ENCODE measurements at regions not wholly inside any gene's neighbourhood (a gene's known extent, or its start where the extent isn't known, plus 50 kb on each side); places are given as distances from the start of the nearest gene placed in this dataset.

DNA sequence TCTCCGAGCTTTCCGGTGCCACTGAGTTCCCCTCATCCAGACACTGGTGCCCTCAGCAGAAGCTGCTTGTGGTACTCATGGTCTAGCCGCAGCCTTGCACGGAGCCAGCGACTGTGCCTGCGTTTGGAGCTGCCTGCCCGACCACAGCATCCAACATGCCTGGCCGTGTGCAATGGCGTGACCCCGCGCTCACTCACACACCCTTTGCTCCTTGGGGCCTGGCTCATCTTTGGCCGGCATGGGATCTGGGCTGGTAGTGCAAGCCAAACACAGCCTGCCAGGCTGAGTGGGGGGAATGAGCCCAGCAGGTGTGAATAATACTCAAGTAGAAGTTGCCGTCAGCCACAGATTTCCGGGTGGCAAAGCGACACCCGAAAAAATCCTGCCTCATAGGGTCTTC, 1178.7 kb upstream of the GBE1 start:
- ATAC-seq (no peak), DNase-seq (no peak)

DNA sequence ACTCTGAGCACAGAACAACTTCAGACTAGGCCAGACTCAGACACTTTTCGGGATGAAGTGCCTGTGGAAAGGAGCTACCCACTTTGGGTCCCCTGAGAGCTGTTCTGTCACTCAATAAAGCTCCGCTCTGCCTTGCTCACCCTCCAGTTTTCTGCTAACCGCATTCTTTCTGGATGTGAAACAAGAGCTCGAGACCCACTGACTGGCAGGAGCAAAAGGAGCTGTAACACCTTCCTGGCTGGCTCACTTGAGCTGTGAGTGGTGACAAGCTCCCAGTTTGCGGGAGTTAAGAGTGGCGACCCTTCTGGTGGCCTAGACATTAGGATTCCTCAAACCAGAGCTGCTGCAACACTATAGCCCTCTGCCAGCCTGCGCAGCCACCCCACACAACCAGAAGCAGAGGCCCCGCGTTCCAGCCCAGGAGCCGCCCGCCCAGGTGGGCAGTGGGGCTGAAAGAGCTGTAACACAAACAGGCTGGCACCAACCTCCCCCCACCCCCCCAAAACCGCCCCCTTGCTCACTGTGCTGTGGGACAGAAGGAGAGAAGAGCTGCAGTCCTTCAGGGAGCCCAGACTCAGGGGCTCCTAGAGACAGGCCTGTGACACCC, 1178.1 kb upstream of the GBE1 start:
- ATAC-seq, result no peak
- no peak for DNase-seq

DNA sequence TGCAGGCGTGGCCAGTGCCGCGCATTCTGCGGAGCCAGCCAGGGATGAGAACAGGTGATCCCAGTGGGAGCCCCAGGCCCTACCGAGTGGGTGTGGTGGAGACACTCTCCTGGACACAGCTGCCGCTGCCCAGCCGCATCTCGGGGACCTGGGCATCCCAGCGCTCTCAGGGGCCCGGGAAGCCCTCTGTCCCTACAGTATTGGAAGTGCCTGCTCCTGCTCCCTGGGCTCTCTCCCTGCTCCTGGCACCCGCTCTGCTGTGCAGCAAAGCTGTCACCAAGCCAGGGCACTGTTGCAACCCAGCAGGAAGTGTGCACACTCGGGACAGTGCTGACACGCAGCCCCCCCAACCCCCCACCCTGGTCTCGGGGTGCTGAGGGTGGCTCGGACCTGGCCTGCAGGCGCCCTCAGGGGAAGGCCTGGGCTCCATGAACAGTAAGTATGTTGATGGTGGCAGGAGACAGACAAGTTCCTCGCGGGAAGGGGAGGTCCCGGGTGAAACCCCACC, 1177.4 kb upstream of the GBE1 start:
- DNase-seq, result no peak
- ATAC-seq, result peak; percentile 23

- DNase-seq (no peak), ATAC-seq (no peak)
Observed at GRCh38 chr3:82927309-82928253, 1166.1 kb upstream of the GBE1 start.

GRCh38 chr3:82891028-82891427, 1129.6 kb upstream of the GBE1 start:
- DNase-seq (no peak), ATAC-seq (no peak)

DNA sequence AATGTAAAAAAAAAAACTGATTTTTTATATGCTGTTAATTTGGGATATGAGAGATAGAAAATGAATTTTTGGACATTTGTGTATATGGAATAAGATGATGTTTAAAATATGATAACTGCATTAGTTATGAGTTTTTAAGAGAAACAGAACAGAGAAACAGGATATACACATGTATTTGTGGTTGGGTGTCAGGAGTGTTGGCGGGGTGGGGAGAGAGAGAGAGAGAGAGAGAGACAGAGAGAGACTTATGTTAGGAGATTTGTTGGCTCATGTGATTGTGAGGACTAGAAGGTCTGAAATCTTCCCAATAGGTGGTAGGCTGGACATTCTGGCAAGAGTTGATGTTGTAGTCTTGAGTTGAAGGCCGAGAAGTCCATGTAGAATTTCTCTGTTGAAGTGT, 1121.6 kb upstream of the GBE1 start:
- DNase-seq (no peak), ATAC-seq (no peak)

- ATAC-seq (no peak), DNase-seq (no peak)
Observed at GRCh38 chr3:82875401-82875800, 1114.0 kb upstream of the GBE1 start.

- no peak for DNase-seq
- ATAC-seq, result no peak
Observed at GRCh38 chr3:82839871-82840270, 1078.4 kb upstream of the GBE1 start.

GRCh38 chr3:82834098-82834497, 1072.7 kb upstream of the GBE1 start:
- ATAC-seq (no peak), DNase-seq (no peak)

DNA sequence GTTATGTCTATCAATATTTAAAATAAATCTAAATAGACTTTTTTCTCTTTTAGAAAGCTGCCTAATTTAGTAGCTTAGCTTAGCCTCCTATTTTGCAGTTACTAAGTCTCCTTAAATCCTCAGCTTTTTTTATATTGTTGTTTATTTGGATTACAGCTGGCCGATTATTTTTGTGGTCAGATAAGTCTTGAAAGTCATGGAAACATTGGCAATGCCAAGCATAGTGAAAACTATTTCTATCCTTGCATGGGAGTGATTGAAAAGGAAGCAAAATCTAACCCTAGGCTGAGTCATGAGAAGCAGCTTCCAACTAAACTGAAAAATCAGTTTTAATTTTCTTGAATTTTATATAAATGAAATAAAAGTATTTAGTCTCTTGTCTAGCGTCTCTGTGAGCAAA, 1063.0 kb upstream of the GBE1 start:
- no peak for DNase-seq
- no peak for ATAC-seq

GRCh38 chr3:82816086-82816485, 1054.6 kb upstream of the GBE1 start:
- DNase-seq (no peak), ATAC-seq (no peak)

DNA sequence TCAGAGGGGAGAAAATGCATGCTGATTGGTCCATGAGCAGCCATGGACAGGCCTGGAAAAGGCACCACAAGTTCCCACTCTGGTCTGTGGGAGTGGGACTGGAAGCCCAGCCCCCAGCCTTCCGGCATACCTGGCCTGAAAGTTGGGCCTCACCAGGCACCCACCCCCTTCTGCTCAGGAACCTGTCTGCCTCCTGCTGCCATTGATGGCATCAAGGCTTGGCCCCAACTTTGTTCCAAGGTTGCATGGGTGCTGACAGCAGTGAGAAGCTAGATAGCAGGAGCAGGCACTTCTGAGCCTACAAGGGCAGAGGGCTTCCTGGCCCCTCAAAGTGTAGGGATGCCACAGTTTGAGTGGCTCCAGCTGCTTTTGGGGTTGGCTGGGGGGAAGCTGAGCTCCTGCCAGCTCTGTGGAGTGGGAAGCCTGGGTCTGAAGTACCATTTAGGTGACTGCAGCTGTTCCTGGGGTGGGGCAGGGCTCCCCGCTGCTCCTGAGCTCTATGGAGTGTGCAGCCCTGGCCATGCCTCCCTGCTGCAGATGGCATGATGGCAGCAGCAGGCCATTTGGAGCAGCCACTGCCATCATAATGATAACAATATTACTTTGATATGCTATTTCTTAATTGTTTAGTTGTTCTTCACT, 1054.1 kb upstream of the GBE1 start:
- DNase-seq (no peak), ATAC-seq (no peak)

DNA sequence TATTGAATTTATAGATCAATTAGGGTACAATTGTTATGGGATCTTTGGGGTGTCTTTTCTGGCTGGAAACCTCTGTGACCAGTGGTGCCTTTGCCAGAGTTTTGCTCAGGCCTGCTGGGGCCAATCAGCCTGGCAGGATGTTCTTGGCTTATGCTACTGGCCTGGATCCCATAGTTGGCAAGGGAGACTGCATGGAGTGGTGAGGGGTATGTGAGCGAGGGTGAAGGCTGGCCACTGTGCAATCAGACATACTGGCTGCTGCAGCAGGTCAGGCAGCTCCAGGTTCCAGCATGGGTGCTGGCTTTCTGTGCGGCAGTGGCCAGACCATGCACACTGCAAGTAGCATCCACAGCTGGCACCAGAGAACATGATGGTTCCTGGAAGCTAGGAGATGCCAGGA, 1053.2 kb upstream of the GBE1 start:
- ATAC-seq (no peak), DNase-seq (no peak)

DNA sequence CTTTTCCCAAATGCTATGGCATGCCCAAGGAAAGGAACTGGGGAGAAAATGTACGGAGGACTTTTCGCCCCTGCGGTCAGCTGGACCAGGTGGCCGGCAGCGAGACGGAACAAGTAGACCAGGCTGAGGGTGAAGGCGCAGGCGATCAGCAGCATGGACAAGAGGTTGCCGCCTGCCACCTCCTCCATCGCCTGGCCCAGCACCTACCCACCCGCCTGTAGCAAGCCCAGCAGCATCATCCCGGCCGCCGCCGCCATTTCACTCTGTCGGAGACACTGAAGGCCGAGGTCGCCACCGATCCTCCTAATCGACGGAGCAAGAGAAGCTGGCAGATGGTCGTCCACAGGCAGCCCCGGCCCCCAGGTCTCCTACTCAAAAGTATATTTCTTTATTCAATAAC, 1046.3 kb upstream of the GBE1 start:
- no peak for ATAC-seq
- DNase-seq, result no peak

- no peak for ATAC-seq
- no peak for DNase-seq
Observed at GRCh38 chr3:82802501-82802900, 1041.1 kb upstream of the GBE1 start.

- ATAC-seq, result no peak
- no peak for DNase-seq
Observed at GRCh38 chr3:82800248-82800647, 1038.8 kb upstream of the GBE1 start.

DNA sequence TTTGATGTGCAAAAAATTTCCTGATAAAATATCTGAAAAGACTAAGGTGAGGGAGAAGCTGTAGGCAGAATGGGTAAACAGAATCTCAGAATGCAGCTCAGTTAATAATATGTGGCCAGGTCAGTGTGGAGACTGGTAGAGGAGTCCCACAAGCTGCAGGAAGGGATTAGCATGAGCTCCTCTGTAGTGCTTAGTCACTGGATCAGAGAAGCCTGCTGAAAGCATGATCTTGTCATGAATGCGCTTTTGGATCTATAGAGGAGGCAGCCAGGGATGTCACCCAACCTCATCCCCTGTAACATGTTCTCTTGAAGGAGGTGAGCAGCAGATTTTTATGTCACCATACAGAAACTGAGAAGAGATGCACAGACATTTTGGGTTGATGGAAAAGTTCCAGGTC, 1035.3 kb upstream of the GBE1 start:
- no peak for DNase-seq
- ATAC-seq, result no peak

DNA sequence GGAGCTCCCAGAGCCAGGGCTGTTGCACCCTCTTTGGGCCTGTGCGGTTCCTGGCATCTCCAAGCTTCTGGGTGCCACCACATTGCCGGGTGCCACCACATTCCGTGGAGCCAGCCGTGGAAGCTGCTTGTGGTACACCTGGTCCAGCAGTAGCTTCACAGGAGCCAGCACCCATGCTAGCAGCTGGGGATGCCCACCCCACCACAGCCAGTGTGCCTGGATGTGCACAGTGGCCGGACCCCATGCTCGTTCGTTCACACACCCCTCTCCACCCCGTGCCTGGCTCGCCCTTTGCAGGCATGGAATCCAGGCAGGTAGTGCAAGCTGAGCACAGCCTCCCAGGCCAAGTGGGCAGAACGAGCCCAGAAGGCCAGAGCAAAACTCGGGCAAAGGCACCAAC, 1029.8 kb upstream of the GBE1 start:
- ATAC-seq, result no peak
- no peak for DNase-seq

- no peak for ATAC-seq
- no peak for DNase-seq
Observed at GRCh38 chr3:82790307-82791097, 1029.1 kb upstream of the GBE1 start.

- ATAC-seq (no peak), DNase-seq (no peak)
Observed at GRCh38 chr3:82783194-82783593, 1021.7 kb upstream of the GBE1 start.

- ATAC-seq (no peak), DNase-seq (no peak)
Observed at GRCh38 chr3:82773207-82773606, 1011.8 kb upstream of the GBE1 start.

GRCh38 chr3:82764521-82764920, 1003.1 kb upstream of the GBE1 start:
- DNase-seq, result no peak
- no peak for ATAC-seq

Measured in stimulated activated naive CD8-positive, alpha-beta T cell treated with anti-CD3 and anti-CD28 coated beads, Interleukin-15, Interleukin-2, amounts not matched to agents 100 U/mL and 50 U/mL, for 24 hours (primary cell).